ENCODE measurements at regions not wholly inside any gene's neighbourhood (a gene's known extent, or its start where the extent isn't known, plus 50 kb on each side); places are given as distances from the start of the nearest gene placed in this dataset.

DNA sequence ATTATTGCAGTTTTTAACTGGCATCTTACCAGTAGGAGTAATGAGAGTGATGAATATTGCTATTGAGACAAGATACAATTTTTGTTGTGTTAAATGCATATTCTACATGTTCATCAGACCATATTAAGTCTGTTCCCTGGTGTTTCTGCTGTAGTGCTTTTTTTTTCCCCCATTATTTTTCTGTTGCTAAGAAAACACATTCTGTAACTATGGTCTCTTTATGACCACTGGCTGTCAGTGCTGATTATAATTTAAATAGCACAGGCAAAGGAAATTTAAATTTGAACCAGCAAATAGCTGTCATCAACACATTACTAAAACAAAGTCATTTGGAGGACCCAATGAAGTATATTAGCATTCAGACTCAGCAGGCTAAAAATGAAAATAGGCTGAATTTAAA is 98.3 kb upstream of the ANKRD50 start:
- Histone ChIP-seq H3K9me3 (peaks cover 0 to 9% (median 9%) of the 10 kb centered on the region in 3 donors), H3K4me1 (no peaks in the 10 kb centered on the region), H3K27ac (no peak overlapping the region), H3K27me3 (no peaks in the 10 kb centered on the region), H3K36me3 (no peaks in the 10 kb centered on the region), H3K4me3 (no peak overlapping the region)
- TF ChIP-seq POLR2A (IDR thresholded peaks at IDR 0.05) = no peak
- TF ChIP-seq, protein P1, sequence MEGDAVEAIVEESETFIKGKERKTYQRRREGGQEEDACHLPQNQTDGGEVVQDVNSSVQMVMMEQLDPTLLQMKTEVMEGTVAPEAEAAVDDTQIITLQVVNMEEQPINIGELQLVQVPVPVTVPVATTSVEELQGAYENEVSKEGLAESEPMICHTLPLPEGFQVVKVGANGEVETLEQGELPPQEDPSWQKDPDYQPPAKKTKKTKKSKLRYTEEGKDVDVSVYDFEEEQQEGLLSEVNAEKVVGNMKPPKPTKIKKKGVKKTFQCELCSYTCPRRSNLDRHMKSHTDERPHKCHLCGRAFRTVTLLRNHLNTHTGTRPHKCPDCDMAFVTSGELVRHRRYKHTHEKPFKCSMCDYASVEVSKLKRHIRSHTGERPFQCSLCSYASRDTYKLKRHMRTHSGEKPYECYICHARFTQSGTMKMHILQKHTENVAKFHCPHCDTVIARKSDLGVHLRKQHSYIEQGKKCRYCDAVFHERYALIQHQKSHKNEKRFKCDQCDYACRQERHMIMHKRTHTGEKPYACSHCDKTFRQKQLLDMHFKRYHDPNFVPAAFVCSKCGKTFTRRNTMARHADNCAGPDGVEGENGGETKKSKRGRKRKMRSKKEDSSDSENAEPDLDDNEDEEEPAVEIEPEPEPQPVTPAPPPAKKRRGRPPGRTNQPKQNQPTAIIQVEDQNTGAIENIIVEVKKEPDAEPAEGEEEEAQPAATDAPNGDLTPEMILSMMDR (IDR thresholded peaks at IDR 0.05) = no peak
- intact Hi-C loops (cut with DNase I) = no loop called here
- DNase-seq = no peak

DNA sequence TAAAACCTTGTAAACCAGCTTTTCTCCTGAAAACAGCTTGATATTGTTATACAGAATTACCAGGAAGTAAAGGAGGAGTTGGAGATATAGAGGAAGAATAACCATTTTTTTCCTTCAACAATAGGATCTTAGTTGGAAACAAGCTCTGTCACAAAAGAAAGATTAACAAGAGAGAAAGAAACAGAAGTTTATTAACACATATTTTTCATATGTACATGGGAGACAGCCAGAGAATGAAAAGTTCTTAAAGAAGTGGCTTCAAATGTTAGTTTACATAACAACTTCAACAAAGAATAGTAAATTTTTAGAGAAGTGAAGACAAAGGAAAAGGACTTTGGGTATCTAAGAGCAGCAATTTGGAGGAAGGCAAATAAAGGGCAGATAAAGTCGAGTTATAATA is 94.9 kb upstream of the ANKRD50 start:
- Histone ChIP-seq H3K9me3 (peaks cover 0 to 8% (median 5%) of the 10 kb centered on the region in 3 donors), H3K36me3 (no peaks in the 10 kb centered on the region), H3K27me3 (no peaks in the 10 kb centered on the region), H3K4me1 (no peaks in the 10 kb centered on the region), H3K4me3 (no peak overlapping the region), H3K27ac (no peak overlapping the region)
- 44 to 55% methylated on average over 1 of the region's 1 CpG for WGBS, 2 donors
- no peak for DNase-seq
- intact Hi-C loops (cut with DNase I) = no loop called here
- TF ChIP-seq, protein P1 (IDR thresholded peaks at IDR 0.05) = no peak
- TF ChIP-seq POLR2A (IDR thresholded peaks at IDR 0.05) = no peak

DNA sequence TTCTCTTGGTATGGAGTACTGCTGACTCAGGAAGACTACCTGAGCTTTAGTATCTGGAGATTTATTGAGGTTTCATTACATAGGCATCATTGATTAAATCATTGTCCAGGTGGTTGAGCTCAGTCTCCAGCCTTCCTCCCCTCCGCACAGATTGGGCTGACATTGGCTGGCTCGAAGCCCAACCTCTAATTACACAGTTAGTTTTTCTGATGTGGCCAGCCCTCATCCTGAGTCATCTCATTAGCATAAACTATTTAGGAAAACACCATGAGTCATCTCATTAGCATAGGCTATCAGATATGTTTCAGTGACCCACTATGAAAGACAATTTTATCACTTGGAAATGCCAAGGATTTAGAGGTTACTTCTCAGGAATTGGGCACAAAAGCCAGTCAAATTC is 93.9 kb upstream of the ANKRD50 start:
- intact Hi-C loops (cut with DNase I) = no loop called here
- Histone ChIP-seq H3K4me3 (no peak overlapping the region), H3K9me3 (no peaks in the 10 kb centered on the region), H3K27me3 (no peaks in the 10 kb centered on the region), H3K36me3 (no peaks in the 10 kb centered on the region), H3K27ac (no peak overlapping the region), H3K4me1 (no peaks in the 10 kb centered on the region)
- 65 to 83% methylated on average over 2 of the region's 2 CpGs for WGBS, 2 donors
- TF ChIP-seq, protein P1 (IDR thresholded peaks at IDR 0.05) = no peak
- no peak for TF ChIP-seq POLR2A (IDR thresholded peaks at IDR 0.05)
- DNase-seq = no peak

DNA sequence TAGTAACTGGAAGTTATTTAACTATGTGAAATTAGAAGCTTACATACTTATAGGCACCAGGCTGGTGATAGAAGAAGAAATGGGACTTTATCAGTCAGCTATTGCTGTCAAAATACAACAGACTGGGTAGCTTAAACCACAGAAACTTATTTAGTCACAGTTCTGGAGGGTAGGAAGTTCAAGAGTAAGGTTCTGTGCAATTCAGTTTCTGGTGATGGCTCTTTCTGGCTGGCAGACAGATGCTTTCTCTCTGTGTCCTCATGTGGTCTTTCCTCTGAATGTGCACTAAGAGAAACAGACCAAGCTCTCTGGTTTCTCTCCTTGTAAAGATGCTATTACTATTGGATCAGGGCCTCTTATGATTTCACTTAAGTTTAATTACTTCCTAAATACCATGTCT is 92.1 kb upstream of the ANKRD50 start:
- H3K27ac ChIP-seq = no peak overlapping the region
- intact Hi-C loops (cut with DNase I) = no loop called here

DNA sequence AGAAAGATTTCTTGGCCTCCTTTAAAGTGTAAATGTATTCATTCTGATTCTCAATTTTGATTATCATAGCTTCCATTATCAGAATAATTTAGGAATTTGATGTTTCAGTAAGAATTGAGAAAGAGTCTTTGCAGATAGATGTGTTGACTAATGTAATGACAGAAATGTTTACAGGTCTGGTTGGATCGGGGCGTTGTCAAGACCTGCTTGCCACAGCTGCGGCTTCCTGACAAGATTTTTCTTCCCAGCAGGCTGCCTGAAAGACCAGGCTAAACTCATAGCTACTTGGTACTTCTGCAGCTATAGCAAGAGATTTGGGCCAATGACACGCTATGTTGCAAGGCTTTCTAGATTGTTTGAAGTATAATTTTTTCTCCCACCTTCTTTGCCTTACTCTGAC is 91.5 kb upstream of the ANKRD50 start:
- H3K9me3 ChIP-seq = no peaks in the 10 kb centered on the region
- H3K4me3 ChIP-seq = no peak overlapping the region
- H3K4me1 ChIP-seq = no peaks in the 10 kb centered on the region
- no peak for TF ChIP-seq POLR2A (IDR thresholded peaks at IDR 0.05)
- TF ChIP-seq, protein P1 (IDR thresholded peaks at IDR 0.05) = no peak
- H3K27me3 ChIP-seq = no peaks in the 10 kb centered on the region
- no peaks in the 10 kb centered on the region for H3K36me3 ChIP-seq
- no peak for DNase-seq
- H3K27ac ChIP-seq = no peak overlapping the region
- 62 to 69% methylated on average over 4 of the region's 4 CpGs for WGBS, 2 donors
- intact Hi-C loops (cut with DNase I) = no loop called here

More for the DNA sequence above, 92.1 kb upstream of the ANKRD50 start:
- Histone ChIP-seq H3K4me3 (no peak overlapping the region), H3K36me3 (no peaks in the 10 kb centered on the region), H3K27me3 (no peaks in the 10 kb centered on the region), H3K9me3 (no peaks in the 10 kb centered on the region), H3K4me1 (no peaks in the 10 kb centered on the region)
- TF ChIP-seq POLR2A (IDR thresholded peaks at IDR 0.05) = no peak
- TF ChIP-seq, protein P1 (IDR thresholded peaks at IDR 0.05) = no peak
- no peak for DNase-seq

Data from esophagus squamous epithelium (tissue), 5 donors.